Bronchial epithelial cell (primary cell): ENCODE measurements at regions not wholly inside any gene's neighbourhood (a gene's known extent, or its start where the extent isn't known, plus 50 kb on each side); places are given as distances from the start of the nearest gene placed in this dataset.
A peak's percentile ranks its signal among the peaks of the same experiment; 100 is the strongest.

Source experiments
- DNase-seq: peaks from one replicate; pipeline ENCODE4 v3.0.0-alpha.2; 2010; ENCODE audit warnings: low read depth
- FAIRE-seq: peaks from 2 replicates; lab custom pipeline; 2011; peaks lifted over from hg19 to GRCh38; lab: Jason Lieb, UNC
- H3K27me3 ChIP-seq: 2 replicates; pipeline ENCODE4 v1.5.1; 2011; ENCODE audit warnings: low read length; ENCODE audit not compliant: control insufficient read depth, insufficient read depth
- H3K36me3 ChIP-seq: 2 replicates; pipeline ENCODE4 v1.5.1; 2011; ENCODE audit warnings: low read length; ENCODE audit not compliant: control insufficient read depth, insufficient read depth
- H3K4me3 ChIP-seq: 2 replicates; pipeline ENCODE4 v1.5.1; 2011; ENCODE audit warnings: mild to moderate bottlenecking, low read depth, low read length, control low read depth
- TF ChIP-seq, protein P1 (sequence below): IDR thresholded peaks from 2 replicates; pipeline ENCODE4 v1.5.1; 2011; ENCODE audit warnings: mild to moderate bottlenecking, moderate library complexity, low read length, control low read depth, inconsistent platforms; ENCODE audit not compliant: insufficient read depth, severe bottlenecking

DNA sequence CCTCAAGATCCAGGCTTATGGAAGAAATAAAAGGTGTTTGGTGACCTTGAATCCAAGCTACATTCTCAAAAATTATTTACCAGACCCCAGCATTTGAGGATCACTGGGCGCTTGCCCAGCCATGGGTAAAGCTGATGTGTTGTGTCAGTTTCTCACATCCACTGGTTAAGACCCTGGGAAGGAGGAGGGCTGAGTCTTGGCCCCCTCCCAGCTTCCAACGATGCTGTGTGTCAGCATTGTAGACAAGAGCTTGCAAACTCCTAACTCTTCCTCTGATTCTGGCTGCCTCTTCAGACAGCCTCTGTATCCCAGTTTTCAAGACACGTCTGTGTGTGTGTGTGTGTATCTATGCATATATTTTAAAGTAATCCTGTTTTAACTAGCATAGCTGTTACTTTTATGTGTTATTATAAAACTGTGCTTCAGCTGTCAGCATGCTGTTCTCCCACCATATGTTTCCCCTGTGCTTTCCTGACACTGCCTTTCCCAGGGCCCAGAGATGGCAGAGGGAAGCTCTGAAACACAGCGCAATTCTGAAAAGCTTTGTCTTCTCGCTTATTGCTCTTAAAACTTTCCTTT is 157.3 kb upstream of the LRRN1 start:
- H3K36me3 ChIP-seq = no peaks in the 10 kb centered on the region
- TF ChIP-seq, protein P1, sequence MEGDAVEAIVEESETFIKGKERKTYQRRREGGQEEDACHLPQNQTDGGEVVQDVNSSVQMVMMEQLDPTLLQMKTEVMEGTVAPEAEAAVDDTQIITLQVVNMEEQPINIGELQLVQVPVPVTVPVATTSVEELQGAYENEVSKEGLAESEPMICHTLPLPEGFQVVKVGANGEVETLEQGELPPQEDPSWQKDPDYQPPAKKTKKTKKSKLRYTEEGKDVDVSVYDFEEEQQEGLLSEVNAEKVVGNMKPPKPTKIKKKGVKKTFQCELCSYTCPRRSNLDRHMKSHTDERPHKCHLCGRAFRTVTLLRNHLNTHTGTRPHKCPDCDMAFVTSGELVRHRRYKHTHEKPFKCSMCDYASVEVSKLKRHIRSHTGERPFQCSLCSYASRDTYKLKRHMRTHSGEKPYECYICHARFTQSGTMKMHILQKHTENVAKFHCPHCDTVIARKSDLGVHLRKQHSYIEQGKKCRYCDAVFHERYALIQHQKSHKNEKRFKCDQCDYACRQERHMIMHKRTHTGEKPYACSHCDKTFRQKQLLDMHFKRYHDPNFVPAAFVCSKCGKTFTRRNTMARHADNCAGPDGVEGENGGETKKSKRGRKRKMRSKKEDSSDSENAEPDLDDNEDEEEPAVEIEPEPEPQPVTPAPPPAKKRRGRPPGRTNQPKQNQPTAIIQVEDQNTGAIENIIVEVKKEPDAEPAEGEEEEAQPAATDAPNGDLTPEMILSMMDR = no peak
- H3K4me3 ChIP-seq = no peak overlapping the region
- H3K27me3 ChIP-seq = no peaks in the 10 kb centered on the region
- no peak for DNase-seq
- no peak for FAIRE-seq

GRCh38 chr3:3639078-3639477 is 160.2 kb upstream of the LRRN1 start:
- FAIRE-seq (no peak), DNase-seq (no peak)
- no peaks in the 10 kb centered on the region for H3K27me3 ChIP-seq
- no peak overlapping the region for H3K4me3 ChIP-seq
- TF ChIP-seq, protein P1 = no peak
- no peaks in the 10 kb centered on the region for H3K36me3 ChIP-seq

GRCh38 chr3:3636815-3637214 is 162.4 kb upstream of the LRRN1 start:
- FAIRE-seq = peak; percentile 58
- Histone ChIP-seq H3K27me3 (no peaks in the 10 kb centered on the region), H3K36me3 (no peaks in the 10 kb centered on the region), H3K4me3 (no peak overlapping the region)
- TF ChIP-seq, protein P1 = no peak
- DNase-seq = peak; percentile 94

DNA sequence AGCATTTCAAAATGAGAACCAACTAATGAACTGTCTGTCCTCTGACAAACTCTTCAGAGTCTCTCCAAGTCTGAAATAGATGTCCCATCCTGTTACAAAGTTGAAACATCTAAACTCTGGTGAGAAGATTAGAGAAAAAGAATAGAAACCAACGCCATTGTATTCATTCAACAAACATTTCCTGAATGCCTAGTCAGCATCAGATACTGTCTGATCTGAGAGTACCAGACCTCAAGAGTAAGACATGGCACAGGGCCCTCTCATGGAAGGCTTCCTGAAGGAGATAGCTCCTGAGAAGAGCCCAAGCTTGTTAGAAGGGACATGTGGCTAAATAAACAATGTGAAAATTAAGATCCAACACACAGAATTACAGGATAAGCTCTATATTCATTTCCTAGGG is 164.1 kb upstream of the LRRN1 start:
- TF ChIP-seq, protein P1 = no peak
- Histone ChIP-seq H3K36me3 (no peaks in the 10 kb centered on the region), H3K27me3 (no peaks in the 10 kb centered on the region), H3K4me3 (no peak overlapping the region)
- DNase-seq = no peak
- FAIRE-seq = no peak

- H3K4me3 ChIP-seq = no peak overlapping the region
- no peaks in the 10 kb centered on the region for H3K27me3 ChIP-seq
- TF ChIP-seq, protein P1 = no peak
- no peaks in the 10 kb centered on the region for H3K36me3 ChIP-seq
- FAIRE-seq = no peak
- DNase-seq = no peak
Measured at GRCh38 chr3:3634326-3634725, 164.9 kb upstream of the LRRN1 start.

- no peak for FAIRE-seq
- H3K4me3 ChIP-seq = no peak overlapping the region
- peak; percentile 12 for DNase-seq
- no peaks in the 10 kb centered on the region for H3K27me3 ChIP-seq
- H3K36me3 ChIP-seq = no peaks in the 10 kb centered on the region
- TF ChIP-seq, protein P1 = no peak
Measured at GRCh38 chr3:3633761-3634160, 165.5 kb upstream of the LRRN1 start.
